ENCODE measurements at regions not wholly inside any gene's neighbourhood (a gene's known extent, or its start where the extent isn't known, plus 50 kb on each side); places are given as distances from the start of the nearest gene placed in this dataset.

DNA sequence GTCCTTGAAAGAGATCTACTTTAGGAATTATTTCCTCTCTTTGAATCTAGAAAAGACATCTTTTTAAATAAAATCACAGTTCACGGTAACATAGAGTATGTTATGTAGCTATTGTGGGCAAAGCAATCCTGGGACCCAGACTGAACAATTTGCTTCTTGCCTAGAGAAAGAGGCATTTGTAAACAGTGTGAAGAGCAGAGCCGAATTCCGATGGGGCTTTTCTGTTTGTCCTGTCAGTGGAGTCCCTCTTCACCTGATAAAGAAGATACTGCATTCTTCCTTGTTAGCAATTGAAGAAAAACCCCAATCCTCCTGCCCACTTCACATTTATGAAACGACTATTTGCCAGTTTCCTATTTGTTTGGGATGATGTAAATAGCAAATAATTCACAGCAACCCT lies 462.9 kb downstream of the WDR72 start:
- no peak for DNase-seq

DNA sequence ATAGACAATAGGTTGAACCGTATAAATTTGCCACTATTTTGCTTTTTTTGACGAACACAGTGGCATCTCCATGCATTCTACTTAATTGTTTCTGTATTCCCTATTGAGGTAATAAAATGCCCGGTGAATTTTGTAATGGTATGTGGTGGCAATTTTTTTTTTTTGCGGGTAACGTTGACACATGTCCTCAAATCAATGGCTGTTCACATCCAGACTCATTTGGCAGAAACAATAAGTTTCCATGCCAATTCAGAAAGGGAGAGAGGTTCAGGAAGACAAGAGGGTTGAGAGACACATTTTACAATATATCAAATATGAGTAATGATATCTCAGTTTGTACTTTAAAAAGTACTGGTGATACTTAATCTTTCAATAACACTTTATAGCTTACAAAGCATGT lies 463.9 kb downstream of the WDR72 start:
- DNase-seq: no peak

DNA sequence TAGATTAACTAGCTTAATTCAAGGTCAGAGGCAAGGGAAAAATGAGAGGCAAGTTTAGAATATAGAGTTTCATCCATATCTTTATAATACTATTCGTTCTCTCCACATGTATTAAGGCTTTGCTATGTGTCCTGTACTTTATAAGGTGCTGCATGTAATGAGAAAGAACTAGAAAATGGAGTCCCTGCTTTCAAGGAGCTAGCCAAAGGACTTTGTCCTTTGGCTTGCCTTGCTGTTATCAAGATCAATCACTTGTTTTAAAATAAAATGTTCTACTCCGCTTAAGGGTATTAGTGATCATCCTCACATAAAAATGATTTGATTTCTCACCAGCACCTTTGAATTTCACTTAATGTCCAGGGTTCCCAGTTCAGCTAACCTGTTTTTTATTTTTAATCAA lies 470.9 kb downstream of the WDR72 start:
- no peak for DNase-seq

DNA sequence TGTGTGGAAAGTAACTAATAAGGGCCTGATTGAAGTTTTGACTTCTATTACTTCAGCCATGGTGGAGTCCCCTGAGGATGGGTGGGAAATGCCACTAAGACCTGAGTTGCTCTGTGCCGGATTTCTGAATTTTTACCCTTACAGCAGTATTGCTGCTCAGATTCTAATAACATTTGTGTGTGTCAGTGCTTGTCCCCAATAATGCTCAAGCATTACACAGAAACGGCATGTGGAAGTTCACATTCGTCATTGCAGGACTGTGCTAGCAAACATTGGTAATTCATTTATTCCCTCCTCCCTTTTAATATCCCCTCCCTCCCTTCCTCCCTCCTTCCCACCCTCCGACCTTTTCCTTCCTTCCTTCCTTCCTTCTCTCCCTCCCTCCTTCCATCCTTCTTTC lies 484.5 kb upstream of the ONECUT1 start:
- no peak for DNase-seq

DNA sequence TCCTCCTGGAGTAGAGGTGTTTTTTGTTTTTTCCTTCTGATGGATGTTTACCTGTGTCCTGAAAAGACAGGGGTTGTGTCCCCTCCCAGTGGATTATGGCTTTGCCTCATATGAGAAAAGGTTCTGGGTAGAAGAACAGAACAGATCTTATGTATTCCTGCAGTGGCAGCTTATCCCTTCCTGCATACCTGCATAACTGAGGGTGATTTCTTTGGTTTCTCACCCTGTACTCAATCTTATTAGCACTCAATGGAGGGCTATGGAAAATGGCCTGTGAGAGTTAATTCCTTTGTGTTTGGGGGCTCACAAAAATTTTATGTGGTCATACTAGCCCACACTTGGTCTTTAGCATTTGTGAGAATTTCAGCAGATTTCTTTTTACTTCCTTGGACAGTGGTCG lies 482.0 kb upstream of the ONECUT1 start:
- no peak for DNase-seq

DNA sequence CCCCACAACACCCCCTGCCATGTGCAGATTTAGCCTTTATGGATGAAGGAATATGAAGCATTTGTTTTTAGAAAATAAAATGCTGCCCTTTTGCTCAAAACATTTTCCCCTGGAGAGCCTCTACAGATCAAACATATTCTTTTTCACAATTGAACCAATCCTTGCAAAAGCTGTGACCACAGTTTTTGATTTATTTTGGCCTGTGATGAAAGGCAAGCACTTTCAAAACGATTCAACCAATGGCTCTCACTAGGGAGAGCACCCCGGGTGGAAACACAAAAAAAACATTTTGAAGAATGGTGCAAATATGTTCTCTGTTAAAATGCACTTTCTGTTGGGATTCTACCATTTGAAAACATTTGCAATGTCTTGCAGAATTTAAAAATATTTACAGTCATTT lies 476.0 kb upstream of the ONECUT1 start:
- no peak for DNase-seq

DNA sequence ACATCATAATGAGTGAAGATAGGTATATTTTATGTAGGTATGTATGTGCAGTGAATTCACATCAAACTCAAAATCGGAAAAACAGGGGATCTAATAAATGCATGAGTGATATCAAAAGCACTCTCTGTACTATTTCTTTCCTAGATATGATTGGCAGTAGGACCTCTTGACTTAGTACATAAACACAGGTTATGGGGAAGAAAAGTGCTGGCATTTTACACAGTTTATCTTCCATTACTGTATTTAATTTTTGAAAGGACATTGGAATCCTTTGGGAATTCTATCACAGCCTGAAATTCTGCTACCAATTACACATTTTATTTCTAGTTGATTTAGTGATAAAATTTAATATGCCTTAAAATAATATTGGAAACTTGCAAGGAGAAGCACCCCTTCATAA lies 470.5 kb upstream of the ONECUT1 start:
- no peak for DNase-seq

DNA sequence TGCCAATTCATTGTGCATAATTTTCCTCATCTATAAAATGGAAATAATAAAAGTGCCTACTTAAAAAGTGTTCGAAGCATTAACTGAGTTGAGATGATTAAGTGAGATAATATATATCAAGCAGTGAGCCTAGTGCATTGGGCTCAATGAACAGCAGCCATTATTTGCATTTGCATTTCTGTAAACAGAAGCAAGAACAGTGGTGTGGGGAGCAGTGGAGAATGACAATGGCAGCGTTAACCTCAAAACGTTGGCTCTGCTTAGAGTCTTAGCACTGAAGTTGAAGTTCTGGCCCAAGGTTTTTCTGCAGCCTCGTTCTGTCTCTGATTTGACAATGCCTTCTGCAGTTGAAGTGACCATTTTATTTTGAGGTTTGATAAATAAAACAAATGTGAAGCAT lies 466.3 kb upstream of the ONECUT1 start:
- DNase-seq: no peak

DNA sequence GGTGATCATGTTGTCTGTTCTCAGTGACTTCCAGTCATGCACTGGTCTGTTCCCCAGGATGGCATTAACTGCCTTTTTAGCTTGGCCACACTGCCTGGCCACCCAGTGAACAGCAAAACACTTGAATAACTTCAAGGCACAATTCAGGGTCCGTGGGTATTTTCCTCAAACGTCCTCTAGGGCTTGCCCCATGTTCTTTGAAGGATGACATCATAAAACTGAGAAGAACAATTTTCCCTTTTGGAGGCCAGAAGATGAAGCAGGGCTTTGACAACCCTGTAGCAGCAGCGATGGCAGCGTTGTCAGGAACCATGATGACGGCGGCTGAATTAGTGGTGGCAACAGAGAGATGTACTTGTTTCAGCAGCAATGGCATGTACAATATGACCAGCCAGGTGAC lies 465.9 kb upstream of the ONECUT1 start:
- DNase-seq: no peak

DNA sequence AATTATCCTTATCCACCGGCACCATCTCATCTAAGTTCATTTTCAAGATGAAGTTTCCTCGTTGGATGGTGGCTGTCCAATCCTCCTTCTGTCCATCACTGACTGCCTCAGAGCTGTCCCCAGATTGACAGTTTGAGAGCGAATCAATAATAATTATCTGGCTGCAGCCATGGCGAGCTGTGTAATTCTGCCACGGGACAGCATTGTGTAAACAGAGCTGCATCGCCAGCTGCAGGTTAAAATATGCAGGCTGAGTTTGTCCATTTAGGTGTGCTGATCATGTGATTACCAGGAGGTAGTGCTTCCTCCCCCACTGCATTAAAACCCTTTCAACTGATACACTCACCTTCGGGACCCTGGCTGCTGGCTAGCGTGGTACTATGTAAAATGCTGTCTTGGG lies 461.9 kb upstream of the ONECUT1 start:
- DNase-seq: no peak

DNA sequence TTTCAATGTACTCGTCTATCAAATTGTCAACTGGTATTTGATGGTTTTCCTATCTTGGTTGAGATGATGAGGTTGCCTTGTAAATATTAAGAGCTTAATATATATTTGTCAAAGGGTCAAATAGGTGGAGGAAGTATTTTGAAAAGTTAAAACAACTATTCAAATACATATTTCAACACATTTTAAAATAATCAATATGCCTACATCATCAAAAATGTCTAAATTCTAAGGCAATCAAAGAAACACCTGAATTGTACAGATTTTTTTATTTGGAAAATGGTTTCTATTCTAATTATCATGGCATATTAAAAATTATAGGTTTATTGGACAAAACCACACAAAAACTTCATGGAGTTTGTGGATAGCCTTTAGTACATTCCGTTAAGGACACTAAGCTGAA lies 461.4 kb upstream of the ONECUT1 start:
- no peak for DNase-seq

DNA sequence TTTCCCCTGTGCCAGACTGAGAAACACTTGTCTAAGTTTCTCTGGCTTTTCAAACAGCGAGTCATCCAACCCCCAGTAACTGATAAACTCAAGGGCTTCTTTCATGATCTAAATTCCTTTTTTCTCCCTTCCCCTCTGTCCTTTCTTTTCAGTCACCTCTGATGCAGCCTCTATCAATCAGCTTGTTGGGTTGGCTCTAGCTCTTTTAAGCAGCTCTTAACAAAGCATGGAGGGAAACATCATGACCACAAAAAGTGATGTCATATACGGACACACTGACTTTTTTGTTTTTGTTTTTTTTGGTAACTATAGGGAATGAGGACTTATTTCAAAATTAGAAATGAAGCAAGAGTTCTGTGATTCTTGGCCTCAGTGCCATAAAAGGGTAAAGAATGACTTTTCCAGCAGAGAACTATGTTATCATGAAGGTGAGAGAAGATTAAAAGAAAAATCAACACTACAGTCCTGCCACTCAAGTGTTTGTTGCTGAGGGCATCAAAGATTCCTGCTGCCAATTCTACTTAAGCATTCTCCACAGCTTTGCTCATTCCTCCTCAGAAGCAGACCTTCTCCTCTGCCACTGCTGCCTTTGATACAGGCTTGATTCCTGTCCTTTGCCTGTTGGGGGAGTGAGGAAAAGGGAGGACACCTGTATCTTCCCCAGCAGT lies 457.0 kb upstream of the ONECUT1 start:
- DNase-seq: no peak

DNA sequence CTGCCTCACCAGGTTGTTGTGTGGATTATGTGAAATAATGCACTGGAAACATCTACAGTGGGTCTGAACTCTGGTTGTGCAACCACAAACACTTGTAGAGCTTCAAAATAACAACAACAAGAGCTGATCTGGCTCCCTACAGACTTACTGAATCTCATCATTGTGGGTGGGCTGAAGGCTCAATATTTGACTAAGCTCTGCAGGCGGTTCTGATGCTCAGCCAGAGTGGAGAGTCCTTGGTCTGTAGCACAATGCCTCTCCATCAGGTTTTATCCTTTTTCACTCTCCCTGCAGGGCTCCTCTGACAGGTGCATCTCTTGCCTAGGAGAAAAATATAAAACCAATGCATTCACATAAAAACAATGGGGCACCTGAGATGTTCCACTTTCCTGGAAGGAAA lies 456.3 kb upstream of the ONECUT1 start:
- DNase-seq: no peak

DNA sequence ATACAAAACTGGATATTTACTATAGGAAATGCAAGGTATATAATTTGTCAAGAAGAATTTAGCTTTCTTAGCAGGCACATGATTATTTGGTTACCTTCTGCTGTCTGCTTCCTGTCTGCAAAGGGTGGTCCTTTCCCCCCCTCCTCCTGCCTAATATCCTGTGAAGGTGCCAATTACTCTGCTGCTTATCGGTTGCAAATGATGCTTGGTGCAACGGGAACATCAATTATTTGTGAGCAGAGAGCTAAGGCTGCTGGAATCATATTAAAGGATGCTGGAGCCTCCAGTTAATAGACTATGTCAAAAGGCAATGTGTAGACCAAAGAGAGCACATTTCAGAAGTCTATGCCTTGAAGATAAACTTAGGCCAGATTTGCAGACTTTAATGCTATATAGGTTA lies 443.7 kb upstream of the ONECUT1 start:
- DNase-seq: no peak

DNA sequence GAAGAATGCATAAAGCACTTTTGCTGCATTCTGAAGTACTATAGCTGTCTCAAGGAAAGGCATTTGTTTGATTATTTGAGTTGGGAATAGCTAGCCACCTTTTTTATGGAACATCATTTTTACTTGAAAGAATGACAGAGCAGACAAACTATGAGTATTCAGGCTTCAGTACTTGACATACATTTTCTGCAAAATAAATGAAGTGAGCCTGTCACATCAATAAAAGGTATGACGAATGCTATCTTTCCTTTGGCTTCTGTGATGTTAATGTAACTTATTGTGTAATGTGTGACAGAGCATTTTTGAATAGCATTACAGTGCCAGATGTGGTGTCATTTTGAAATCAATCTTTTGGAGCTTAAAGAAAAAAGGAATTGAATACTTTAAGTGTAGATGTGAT lies 440.3 kb upstream of the ONECUT1 start:
- DNase-seq: no peak

DNA sequence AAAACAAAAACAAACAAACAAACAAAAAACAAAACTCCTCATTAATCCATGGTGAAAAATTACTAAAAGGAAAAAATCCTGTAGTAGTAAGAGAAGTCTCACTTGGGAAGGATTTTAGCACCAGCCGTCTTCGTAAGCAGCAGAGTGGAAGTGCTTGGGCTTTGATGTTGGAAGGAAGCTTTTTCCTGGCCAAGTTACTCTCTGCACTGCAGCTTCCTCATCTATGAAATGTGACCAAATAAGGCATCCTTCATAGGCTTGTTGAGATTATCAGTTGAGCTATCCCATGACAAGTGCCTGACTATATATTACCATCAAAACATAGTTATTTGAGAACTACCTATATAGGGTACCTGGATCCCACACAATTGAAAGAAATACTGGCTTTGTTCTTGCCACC lies 436.4 kb upstream of the ONECUT1 start:
- DNase-seq: no peak

DNA sequence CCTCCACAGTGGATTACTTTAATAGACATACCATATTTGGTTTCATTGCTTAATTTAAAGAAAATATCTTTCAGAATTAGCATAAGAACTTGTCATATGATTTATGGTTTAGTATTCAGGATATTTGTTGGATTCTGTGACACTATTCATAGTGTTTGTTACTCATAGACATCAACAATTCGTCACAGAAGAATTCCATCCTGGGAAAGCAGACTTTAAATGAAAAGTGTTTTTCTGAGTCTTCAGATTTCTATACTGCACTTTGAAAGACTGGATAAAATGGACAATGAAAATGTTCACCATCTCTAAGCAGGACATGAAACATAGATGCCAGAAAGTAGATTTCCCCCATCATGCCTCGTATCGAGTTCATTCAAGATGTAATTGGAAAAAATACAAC lies 435.6 kb upstream of the ONECUT1 start:
- no peak for DNase-seq

DNA sequence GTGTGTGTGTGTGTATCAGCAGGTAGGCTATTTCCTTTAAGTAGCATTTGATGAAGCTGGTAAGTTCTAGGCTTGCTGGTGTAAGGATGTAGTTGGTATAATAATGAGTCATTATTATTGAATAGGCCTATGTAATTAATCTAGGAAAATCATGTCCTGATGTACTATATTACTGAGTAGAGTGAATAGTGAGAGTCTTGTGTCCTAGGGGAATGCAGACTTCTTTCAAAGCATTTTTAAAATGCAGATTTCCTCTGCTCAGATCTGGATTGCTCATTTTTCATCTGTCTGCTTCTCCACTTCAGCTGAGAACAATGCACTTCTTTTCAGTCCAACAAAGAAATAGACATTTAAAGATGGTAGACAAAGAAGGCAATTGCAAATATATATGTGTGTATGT lies 434.2 kb upstream of the ONECUT1 start:
- no peak for DNase-seq

DNA sequence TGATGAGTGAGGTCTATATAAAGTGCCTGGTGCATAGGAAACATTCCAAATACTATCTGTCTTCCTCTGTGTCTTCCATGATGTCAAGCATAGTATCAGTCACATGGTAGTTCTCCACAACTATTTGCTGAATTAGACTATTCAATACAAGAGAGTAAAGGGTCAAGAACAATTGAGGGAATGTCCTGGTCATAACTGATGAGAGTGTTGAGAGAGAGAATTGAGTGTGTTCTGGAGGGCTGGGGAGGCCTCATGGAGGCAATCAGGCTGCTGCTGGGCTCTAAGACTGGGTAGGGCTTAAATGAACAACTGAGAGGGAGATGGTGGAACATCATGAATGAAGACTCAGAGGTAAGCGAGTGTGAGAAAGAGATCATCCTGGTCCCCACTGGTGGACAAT lies 433.7 kb upstream of the ONECUT1 start:
- no peak for DNase-seq

DNA sequence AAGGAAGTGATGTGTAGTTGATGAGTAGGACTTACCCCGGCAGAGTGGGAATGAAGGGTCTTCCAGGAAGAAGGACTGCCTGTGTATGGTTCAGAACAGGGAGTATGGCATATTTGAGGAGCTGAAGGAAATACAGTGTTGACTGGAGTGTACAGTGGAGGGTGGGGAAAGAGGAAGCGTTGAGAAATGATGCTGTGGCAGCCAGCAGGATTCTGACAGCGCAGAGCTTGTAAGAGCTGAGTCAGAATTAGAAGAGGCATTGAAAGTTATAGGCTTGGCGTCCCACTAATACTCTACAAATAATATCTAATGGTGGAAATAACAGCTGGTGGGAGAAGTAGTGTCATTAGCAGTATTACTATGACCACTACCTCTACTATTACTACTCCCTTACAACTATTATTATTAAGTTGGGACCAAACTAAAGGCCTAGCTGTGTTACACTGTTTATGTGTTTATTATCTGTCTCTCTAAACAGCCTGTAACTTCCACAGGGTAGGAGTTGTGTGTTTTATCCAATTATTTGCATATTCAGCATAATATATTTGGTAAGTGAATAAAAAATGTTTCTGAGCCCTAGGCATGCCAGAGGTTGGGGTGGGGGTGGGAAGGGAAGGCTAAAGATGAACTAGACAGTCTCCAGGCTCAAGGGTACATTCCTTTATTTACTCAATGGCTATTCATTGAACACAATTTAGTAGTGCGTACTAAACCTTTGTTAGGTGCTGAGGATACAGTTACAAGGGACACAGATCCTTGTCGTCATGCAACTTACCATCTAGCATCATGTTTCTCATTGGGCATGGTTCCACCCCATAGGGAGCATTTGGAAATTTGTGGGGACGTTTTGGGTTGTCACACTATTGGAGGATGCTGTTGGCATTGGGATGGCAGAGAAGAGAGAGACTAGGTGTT lies 428.8 kb upstream of the ONECUT1 start:
- DNase-seq: no peak

DNA sequence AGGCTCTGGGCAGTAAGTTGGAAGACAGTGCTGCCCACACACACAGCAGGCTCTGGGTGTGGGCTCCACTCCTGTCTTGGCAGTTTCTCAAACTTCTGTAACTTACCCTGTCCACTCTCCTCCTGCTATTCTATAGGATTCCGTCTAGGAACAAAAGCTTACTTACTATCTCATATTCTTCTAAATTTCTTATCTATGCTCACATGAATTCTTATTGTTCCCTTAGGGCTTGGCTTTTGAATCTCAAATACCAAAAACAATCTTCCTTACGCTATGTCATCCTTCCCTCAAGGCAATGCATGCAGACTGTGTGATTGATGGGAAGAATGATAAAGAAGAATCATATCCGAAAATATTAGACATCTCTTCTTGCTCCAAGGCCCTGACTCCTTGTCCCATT lies 425.9 kb upstream of the ONECUT1 start:
- no peak for DNase-seq

DNA sequence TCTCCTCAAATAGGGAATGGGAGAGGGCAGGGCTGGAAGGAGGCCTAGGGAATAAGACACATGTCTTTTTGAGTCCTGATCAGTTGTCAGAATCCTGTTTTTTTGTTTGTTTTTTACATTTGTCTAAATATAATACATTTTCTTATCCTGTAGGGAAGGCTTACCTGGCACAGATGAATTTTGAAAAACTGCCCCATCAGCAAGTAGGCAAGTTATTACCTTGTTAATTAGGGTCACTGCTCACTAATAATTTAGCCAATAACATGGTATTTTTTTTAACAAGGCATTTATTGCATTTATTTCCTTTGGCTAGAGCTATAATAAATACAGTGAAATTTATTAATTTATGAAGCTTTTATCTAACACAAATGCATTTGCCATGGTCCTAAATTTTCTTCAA lies 423.2 kb upstream of the ONECUT1 start:
- no peak for DNase-seq

DNA sequence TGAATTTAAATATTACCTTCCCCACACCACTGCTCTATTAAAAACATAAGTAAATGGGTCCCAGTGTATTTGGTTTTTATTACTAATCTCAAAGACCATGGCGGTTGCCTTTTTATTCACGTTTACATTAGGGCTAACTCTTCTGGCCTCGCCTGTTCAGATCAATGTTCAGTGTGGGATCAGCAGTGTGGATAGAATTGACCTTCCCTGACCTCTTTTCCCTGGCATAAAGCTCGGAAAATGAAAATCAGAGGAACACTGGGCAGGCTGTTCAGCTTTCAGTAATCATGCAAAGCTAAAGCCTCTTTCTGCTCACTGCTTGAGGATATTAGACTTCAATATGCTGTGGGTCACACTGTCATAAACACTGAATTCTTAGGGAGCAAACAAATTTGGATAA lies 422.6 kb upstream of the ONECUT1 start:
- DNase-seq: no peak

DNA sequence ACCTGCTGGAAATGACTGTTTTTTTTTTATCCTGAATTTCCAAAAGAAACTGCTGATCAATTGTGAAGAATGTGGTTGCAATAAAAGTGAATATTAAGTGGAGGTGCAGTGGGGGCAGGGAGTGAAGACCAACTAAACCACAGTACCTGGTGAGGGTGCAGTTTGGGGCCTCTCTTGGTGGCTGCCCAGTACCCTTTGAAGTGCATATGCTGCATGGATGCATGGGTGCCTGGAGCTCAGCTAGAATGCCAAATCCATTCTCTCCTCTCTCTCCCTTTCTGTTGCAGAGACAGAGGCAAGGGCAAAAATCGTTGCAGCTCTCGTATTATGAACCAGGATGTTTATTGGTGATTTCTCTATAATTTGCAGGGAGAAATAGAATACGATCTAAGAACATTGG lies 420.5 kb upstream of the ONECUT1 start:
- DNase-seq: no peak
